ENCODE measurements at regions not wholly inside any gene's neighbourhood (a gene's known extent, or its start where the extent isn't known, plus 50 kb on each side); places are given as distances from the start of the nearest gene placed in this dataset.

DNA sequence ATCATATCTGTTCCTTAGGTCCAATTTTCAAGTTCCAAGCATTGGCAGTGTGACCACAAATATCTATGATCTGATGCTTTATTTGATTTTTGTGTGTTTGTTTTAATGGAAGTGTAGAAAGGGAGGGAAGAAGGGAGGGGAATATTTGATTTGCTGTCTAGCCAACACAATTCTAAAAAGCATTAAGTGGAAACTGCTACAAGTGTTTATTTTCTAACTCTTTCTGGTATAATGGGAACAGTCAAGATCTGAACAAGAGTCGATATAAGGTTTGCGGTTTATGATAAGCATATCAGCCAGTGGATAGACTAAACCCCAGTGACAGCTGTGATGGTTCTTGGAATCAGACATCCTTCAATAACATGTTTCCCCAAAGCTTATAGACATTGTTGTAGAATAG lies 267.8 kb upstream of the SNX7 start:
- H3K4me3 ChIP-seq (ENCODE audit: low read length) = no peak overlapping the region
- TF ChIP-seq ZNF274 (IDR thresholded peaks at IDR 0.05; ENCODE audit: low read depth, low read length) = no peak

DNA sequence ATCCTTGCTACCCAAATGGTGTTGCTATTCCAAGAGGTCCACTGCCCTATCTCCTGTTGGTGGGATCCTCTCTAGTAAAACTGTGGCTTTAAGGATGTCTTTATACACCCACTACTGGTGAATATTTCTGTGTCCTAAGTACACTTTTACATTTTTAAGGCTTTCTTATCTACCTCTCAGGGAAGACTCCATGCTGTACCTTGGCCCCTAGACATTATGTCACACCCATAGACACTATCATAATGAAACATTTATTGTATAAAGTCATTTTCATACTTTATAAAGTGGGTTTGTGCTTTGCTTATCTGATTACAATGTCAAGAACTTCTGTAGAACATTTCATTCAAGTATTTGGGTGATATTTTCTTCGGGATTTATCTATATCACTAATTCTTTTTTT lies 270.3 kb upstream of the SNX7 start:
- TF ChIP-seq ZNF274 (IDR thresholded peaks at IDR 0.05; ENCODE audit: low read depth, low read length) = no peak
- no peak overlapping the region for H3K4me3 ChIP-seq (ENCODE audit: low read length)

DNA sequence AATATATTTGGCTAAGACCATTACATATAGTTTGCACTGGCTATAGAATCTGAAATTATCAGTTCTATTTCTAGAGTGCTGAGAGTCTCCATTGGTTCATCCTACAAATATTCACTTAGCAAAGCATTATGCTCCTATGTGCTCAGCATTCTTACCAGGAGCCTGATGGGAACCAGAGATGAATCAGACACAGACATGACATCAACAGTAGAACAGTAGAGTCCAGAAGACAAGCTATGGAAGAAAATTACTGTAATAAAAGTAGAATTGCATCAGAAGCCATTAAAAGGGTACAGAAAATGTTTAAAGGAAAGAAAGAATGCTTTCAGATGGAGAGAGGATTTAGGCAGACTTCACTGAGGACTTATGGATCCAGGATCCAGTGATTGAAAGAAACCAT lies 271.7 kb upstream of the SNX7 start:
- H3K4me3 ChIP-seq (ENCODE audit: low read length) = no peak overlapping the region
- TF ChIP-seq ZNF274 (IDR thresholded peaks at IDR 0.05; ENCODE audit: low read depth, low read length) = no peak

DNA sequence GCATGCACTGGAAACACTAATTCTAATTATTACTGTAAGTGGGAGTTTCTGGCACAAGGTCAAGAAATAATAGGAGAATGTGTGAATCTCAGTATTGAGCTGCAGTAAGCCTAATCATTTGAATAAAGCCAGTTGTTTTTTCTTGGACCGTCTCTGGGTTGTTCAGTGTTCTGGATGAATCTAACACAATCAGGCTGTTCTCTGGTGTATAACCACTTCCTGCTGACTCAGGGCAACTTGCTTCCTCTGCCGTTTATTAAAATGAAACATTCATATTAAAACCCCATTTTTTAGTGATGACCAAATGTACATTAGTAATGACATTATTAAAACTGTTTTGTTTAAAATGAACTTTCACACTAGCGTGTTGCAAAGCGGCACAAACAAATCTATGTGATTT lies 273.1 kb upstream of the SNX7 start:
- no peak for TF ChIP-seq ZNF274 (IDR thresholded peaks at IDR 0.05; ENCODE audit: low read depth, low read length)
- no peak overlapping the region for H3K4me3 ChIP-seq (ENCODE audit: low read length)

DNA sequence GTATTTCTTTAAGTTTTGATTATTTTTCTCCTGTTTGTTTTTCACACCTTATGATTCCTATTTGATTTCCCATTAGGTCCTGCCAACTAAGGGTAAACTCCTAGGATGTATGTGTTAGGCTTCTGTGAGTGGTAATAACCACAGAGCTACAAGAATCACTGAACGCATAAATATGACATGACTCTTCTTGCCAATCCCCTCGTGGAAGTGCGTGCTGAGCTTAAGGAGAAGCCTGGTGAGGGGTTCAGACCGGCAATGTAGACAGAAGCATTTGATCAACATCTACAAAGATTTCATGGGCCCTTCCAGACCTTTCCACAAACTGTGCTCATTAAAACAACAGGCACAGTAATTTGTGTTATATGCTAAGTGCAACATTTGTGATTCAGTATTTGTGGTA lies 273.8 kb upstream of the SNX7 start:
- no peak overlapping the region for H3K4me3 ChIP-seq (ENCODE audit: low read length)
- no peak for TF ChIP-seq ZNF274 (IDR thresholded peaks at IDR 0.05; ENCODE audit: low read depth, low read length)

DNA sequence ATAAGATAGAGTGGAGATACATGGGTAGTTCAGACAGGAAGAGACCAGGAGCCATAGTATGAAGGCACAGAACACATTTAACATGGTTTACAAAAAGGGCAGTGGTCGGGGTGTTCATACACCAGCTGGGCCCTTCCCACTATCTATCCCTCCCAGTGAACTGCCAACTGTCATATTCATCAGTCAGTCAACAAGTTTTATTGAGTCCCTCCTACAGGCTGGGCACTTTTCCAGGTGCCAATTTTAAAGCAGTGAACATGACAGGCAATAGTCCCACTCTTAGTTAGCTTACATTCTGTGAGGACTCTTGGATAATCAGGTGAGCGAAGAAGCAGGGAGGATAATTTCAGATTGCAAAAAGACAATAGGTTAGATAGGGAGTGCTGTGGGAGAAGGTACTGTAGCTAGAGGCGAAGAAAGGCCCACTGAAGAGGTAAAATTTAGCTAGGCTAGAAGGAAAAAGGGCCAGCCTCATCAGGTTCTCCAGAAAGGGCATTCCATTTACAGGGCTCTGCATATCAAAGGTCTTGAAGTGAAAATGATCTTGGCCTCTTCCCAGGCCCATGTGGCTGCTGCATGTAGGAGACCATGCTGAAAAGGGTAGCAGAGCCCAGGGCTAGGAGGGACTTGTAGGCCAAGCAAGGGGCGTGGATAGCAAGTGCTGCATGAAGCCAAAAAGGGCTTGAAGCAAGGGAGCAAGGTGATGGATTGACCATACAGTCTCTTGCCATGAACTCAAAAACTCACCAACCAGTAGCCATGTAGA lies 274.7 kb upstream of the SNX7 start:
- H3K4me3 ChIP-seq (ENCODE audit: low read length) = no peak overlapping the region
- no peak for TF ChIP-seq ZNF274 (IDR thresholded peaks at IDR 0.05; ENCODE audit: low read depth, low read length)

DNA sequence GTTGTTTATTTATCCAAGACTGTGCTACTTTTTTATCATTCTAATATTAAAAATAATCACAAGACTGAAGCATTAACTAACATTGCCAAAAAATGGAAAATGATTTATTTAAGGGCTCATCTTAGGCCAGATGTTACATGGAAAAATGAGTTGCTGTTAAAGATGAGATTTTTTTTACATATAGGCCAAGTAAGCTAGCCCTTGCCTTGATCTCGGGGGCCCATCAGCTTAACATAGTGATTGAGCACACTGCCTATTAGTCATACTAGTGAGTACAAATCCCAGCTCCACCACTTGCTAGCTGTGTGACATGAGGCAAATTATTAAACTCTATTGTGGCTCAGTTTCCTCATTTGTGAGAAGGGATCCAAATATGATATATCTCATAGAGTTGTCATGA lies 275.9 kb upstream of the SNX7 start:
- no peak for TF ChIP-seq ZNF274 (IDR thresholded peaks at IDR 0.05; ENCODE audit: low read depth, low read length)
- H3K4me3 ChIP-seq (ENCODE audit: low read length) = no peak overlapping the region

DNA sequence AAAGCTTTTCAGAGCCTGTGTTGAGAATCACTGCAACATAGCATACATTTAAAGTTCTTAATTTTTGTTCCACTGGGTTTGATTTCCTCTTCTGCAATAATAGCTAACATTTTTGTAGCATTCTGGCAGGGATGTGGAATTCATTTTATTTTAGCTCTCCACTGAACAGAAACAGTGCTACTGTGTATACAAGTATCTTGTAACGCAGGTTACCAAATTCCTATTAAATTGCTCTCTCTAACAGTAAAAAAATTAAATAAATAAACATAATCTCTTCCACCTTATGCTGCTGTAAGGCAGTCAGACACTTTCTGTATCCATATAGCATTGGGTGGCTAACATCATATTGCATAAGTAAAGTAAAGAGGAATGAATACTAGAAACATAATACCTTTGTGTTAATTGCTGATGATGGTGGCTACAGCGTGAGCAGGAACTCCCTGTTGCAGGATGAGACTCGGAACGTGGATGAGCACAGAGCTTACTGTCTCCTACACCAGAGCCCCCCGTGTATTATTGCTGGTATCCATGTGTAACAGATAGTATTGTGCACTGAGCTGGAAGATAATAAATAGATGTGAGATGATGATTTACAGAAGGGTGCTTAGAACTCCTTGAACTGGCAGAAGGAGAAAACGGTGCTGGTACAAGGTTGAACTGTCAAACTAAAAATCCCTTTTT lies 276.9 kb upstream of the SNX7 start:
- H3K4me3 ChIP-seq (ENCODE audit: low read length) = no peak overlapping the region
- no peak for TF ChIP-seq ZNF274 (IDR thresholded peaks at IDR 0.05; ENCODE audit: low read depth, low read length)

DNA sequence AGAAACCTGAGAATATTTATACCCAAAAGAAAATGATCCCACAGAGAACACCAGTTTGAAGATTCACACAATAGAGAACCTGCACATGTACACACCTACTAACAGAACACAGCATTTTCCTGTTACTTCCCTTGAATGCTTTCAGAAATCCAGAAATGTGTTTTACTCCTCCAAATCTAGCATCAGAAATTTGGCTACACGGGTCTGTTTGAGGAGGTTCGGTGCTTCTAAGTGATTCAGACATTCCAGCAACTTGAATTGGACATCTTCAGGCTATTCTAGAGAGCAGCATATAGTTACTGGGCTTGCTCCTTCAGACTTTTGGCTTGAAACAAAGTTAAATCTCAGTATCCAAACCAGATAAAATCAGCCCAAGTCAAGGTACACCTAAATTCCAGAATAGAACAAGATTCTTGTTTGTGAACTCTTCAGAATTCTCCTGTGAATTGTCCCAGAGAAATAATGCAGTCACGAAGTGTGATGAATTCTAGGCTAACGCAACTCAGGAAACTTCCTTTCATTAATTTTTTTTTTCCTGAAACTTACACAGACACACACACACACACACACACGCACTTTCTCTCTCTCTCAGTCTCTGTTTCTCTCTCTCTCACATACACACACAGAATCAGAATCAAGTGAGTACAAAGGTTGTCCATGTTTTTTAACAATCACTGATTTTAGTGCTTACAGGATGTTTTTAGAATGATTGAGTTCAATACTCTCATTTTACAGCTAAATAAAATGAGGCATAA lies 278.4 kb upstream of the SNX7 start:
- TF ChIP-seq ZNF274 (IDR thresholded peaks at IDR 0.05; ENCODE audit: low read depth, low read length) = no peak
- H3K4me3 ChIP-seq (ENCODE audit: low read length) = no peak overlapping the region

DNA sequence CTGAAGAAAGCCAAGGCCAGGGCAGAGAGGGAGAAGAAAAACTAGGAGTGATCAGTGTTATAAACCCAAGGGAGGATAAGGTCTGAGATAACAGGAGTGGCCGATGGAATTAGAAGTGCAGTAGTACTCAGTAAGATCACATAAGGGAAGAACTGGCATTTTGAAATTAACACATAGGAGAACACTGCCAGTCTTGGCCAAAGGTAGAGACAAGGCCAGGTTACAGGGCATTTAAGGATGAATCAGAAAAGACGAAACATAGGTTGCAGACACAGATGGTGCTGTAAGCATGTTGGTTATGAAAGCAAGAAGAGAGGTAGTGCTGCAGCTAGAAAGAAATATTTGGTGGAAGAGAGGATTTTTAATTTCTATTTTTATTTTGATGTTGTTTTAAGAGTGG lies 278.9 kb upstream of the SNX7 start:
- TF ChIP-seq ZNF274 (IDR thresholded peaks at IDR 0.05; ENCODE audit: low read depth, low read length) = no peak
- H3K4me3 ChIP-seq (ENCODE audit: low read length) = no peak overlapping the region

DNA sequence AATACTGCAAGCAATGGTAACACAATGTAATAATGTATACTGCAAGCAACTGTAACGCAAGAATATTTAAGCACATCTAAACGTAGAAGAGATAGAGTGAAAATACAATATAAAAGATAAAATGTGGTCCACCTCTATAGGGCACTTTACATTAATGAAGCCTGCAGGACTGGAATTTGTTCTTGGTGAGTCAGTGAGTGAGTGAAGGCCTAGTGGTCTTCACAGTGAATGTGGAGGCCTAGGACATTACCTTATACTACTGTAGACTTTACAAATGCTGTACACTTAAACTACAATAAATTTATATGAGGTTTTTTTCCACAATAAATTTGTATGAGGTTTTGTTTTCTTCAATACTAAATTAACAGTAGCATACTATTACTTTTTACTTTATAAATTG lies 287.4 kb upstream of the SNX7 start:
- H3K4me3 ChIP-seq (ENCODE audit: low read length) = no peak overlapping the region
- no peak for TF ChIP-seq ZNF274 (IDR thresholded peaks at IDR 0.05; ENCODE audit: low read depth, low read length)

DNA sequence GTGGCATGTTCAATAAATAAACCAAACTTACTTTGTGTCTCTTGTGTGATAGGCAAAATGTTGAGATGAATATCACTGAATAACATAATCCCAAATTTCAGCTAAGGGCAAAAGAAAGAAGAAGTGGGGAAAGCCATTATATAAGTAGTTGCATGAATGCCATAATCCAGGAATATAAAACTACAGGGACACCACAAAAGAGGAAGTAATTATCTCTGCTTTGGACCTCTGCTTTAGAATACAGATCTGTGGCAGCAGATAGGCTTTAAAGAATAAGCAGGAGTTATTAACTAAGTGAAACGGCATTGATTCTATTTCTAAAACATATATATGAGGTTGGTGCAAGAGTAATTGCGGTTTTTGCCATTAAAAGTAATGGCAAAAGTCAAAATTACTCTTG lies 288.5 kb upstream of the SNX7 start:
- no peak for TF ChIP-seq ZNF274 (IDR thresholded peaks at IDR 0.05; ENCODE audit: low read depth, low read length)
- no peak overlapping the region for H3K4me3 ChIP-seq (ENCODE audit: low read length)

DNA sequence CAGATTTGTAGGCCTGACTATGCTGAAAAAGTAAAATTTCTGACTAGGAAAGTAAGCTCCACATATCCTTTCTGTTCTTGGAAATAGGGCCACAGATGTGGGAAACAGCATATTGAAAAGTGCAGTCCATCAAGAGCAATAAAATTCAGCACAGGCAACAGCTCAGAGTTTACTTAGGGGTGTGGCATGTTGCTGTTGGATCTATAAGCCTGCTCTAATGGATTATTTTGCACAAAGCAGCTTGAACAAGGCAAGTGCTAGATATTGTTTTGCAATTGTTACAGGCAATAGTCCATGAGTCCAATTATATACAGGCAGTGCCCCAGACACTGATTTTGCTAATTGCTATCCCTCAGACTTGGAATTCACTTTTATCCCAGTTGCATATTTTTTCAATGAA lies 289.8 kb upstream of the SNX7 start:
- no peak for TF ChIP-seq ZNF274 (IDR thresholded peaks at IDR 0.05; ENCODE audit: low read depth, low read length)
- H3K4me3 ChIP-seq (ENCODE audit: low read length) = no peak overlapping the region

DNA sequence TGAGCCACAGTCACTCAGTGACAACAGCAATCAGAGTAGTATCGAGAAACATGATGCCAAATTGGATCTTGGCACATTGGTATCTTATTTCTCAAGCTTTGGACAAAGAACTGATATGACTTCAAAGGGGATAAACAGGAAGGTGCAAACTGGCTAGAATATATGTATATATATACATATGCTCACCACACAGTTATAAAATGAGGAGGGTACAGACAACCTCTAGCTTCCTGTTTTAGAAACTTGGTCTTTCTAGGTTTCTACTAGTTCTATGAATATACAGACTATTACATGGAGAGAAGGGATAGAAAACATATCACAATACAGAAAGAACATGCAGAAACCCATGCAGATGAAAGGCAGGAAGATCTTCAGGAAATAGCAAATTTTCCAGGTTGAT lies 292.1 kb upstream of the SNX7 start:
- no peak overlapping the region for H3K4me3 ChIP-seq (ENCODE audit: low read length)
- no peak for TF ChIP-seq ZNF274 (IDR thresholded peaks at IDR 0.05; ENCODE audit: low read depth, low read length)

DNA sequence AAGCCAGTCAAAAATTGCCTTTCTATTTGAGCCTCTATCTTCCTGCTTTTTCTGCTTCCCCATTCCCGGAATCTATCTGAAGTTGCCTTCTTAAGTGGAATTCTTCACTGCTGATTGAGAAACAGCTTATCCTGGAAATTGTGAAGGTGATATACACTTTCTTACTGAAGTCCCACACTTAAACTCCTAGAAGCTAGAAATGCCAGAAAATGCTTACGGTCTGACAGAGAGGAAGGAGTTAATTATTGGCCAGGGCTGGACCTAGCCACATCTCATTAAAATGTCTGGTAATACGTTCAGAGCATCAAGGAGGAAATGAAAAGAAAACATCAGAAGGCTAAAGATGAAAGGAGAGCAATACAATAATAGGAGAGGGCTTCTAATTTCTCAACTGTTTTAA lies 292.5 kb upstream of the SNX7 start:
- TF ChIP-seq ZNF274 (IDR thresholded peaks at IDR 0.05; ENCODE audit: low read depth, low read length) = no peak
- H3K4me3 ChIP-seq (ENCODE audit: low read length) = no peak overlapping the region
